HTR-8/SVneo (cell line): ENCODE measurements at regions not wholly inside any gene's neighbourhood (a gene's known extent, or its start where the extent isn't known, plus 50 kb on each side); places are given as distances from the start of the nearest gene placed in this dataset.
"Not testable (repeated sequence)": the region's sequence is repeated elsewhere in the genome, so short reads cannot be mapped to it uniquely, and the experiment has no call there.

Source experiments
- DNase-seq: peaks from one replicate; pipeline ENCODE4 v3.0.0; 2011; ENCODE audit warnings: low spot score, mixed read lengths; ENCODE audit not compliant: insufficient read length
- FAIRE-seq: peaks from 2 replicates; lab custom pipeline; 2011; peaks lifted over from hg19 to GRCh38; lab: Jason Lieb, UNC

- FAIRE-seq (no peak), DNase-seq (no peak)
Observed at GRCh38 chr13:90709319-90709718, 638.2 kb upstream of the MIR17HG start.

- no peak for FAIRE-seq
- no peak for DNase-seq
Observed at GRCh38 chr13:90710164-90710759, 637.2 kb upstream of the MIR17HG start.

- FAIRE-seq = no peak
- no peak for DNase-seq
Observed at GRCh38 chr13:90713441-90714133, 633.9 kb upstream of the MIR17HG start.

GRCh38 chr13:90715485-90715884 is 632.0 kb upstream of the MIR17HG start:
- FAIRE-seq (no peak), DNase-seq (no peak)

- no peak for DNase-seq
- FAIRE-seq = no peak
Observed at GRCh38 chr13:90717451-90717936, 630.0 kb upstream of the MIR17HG start.

- FAIRE-seq (no peak), DNase-seq (no peak)
Observed at GRCh38 chr13:90719461-90719860, 628.0 kb upstream of the MIR17HG start.

- no peak for FAIRE-seq
- DNase-seq = no peak
Observed at GRCh38 chr13:90721937-90722336, 625.5 kb upstream of the MIR17HG start.

GRCh38 chr13:90723381-90723780 is 624.1 kb upstream of the MIR17HG start:
- DNase-seq (no peak), FAIRE-seq (no peak)

GRCh38 chr13:90726375-90726774 is 621.1 kb upstream of the MIR17HG start:
- no peak for DNase-seq
- no peak for FAIRE-seq

GRCh38 chr13:90732049-90732448 is 615.4 kb upstream of the MIR17HG start:
- DNase-seq = no peak

GRCh38 chr13:90734497-90734896 is 613.0 kb upstream of the MIR17HG start:
- not testable (repeated sequence) for FAIRE-seq

More at GRCh38 chr13:90732049-90732448, 615.4 kb upstream of the MIR17HG start:
- FAIRE-seq = no peak

GRCh38 chr13:90738881-90739280 is 608.6 kb upstream of the MIR17HG start:
- FAIRE-seq (no peak), DNase-seq (no peak)

More at GRCh38 chr13:90734497-90734896, 613.0 kb upstream of the MIR17HG start:
- not testable (repeated sequence) for DNase-seq

GRCh38 chr13:90740099-90740498 is 607.4 kb upstream of the MIR17HG start:
- FAIRE-seq (no peak), DNase-seq (no peak)

GRCh38 chr13:90742381-90742780 is 605.1 kb upstream of the MIR17HG start:
- FAIRE-seq (no peak), DNase-seq (no peak)

- DNase-seq = no peak
- no peak for FAIRE-seq
Observed at GRCh38 chr13:90746230-90746629, 601.3 kb upstream of the MIR17HG start.

- DNase-seq (no peak), FAIRE-seq (no peak)
Observed at GRCh38 chr13:90750021-90750420, 597.5 kb upstream of the MIR17HG start.

- FAIRE-seq (no peak), DNase-seq (no peak)
Observed at GRCh38 chr13:90751026-90751425, 596.5 kb upstream of the MIR17HG start.

- no peak for DNase-seq
- no peak for FAIRE-seq
Observed at GRCh38 chr13:90752070-90752469, 595.4 kb upstream of the MIR17HG start.

- FAIRE-seq (no peak), DNase-seq (no peak)
Observed at GRCh38 chr13:90757127-90757680, 590.3 kb upstream of the MIR17HG start.

GRCh38 chr13:90760639-90761038 is 586.8 kb upstream of the MIR17HG start:
- FAIRE-seq (no peak), DNase-seq (no peak)

- DNase-seq (no peak), FAIRE-seq (no peak)
Observed at GRCh38 chr13:90763476-90764150, 583.9 kb upstream of the MIR17HG start.
